HG03571 (cell line): ENCODE measurements at regions not wholly inside any gene's neighbourhood (a gene's known extent, or its start where the extent isn't known, plus 50 kb on each side); places are given as distances from the start of the nearest gene placed in this dataset.
"Not testable (repeated sequence)": the region's sequence is repeated elsewhere in the genome, so short reads cannot be mapped to it uniquely, and the experiment has no call there.

Experiments used
- ATAC-seq: cut with Tn5 transposase; IDR thresholded peaks from one replicate; pipeline ENCODE4 v1.9.1; 2021; ENCODE audit not compliant: unreplicated experiment

- ATAC-seq: no peak
These were observed 1517.5 kb downstream of the RPIA start for GRCh38 chr2:90209009-90209408.

- ATAC-seq: no peak
These were observed 1518.3 kb downstream of the RPIA start for GRCh38 chr2:90209806-90210205.

GRCh38 chr2:90215880-90216279, 1524.4 kb downstream of the RPIA start:
- ATAC-seq: not testable (repeated sequence)

GRCh38 chr2:90216801-90217200, 1525.3 kb downstream of the RPIA start:
- ATAC-seq: not testable (repeated sequence)

GRCh38 chr2:90218534-90218933, 1527.1 kb downstream of the RPIA start:
- ATAC-seq: not testable (repeated sequence)

- not testable (repeated sequence) for ATAC-seq
These were observed 1529.3 kb downstream of the RPIA start for GRCh38 chr2:90220623-90221299.

GRCh38 chr2:90221300-90221651, 1529.8 kb downstream of the RPIA start:
- no peak for ATAC-seq

- not testable (repeated sequence) for ATAC-seq
These were observed 1533.3 kb downstream of the RPIA start for GRCh38 chr2:90224767-90225166.

- not testable (repeated sequence) for ATAC-seq
These were observed 1535.1 kb downstream of the RPIA start for GRCh38 chr2:90226465-90227072.

GRCh38 chr2:90231199-90231598, 1539.7 kb downstream of the RPIA start:
- not testable (repeated sequence) for ATAC-seq

GRCh38 chr2:90235452-90235851, 1544.0 kb downstream of the RPIA start:
- not testable (repeated sequence) for ATAC-seq

GRCh38 chr2:90237923-90238361, 1546.5 kb downstream of the RPIA start:
- ATAC-seq: not testable (repeated sequence)

GRCh38 chr2:90238505-90239230, 1547.2 kb downstream of the RPIA start:
- ATAC-seq: not testable (repeated sequence)

- ATAC-seq: not testable (repeated sequence)
These were observed 1548.3 kb downstream of the RPIA start for GRCh38 chr2:90239769-90240168.

GRCh38 chr2:90244902-90245765, 1553.7 kb downstream of the RPIA start:
- not testable (repeated sequence) for ATAC-seq

- ATAC-seq: not testable (repeated sequence)
These were observed 1556.9 kb downstream of the RPIA start for GRCh38 chr2:90248400-90248799.

GRCh38 chr2:90250350-90250749, 1558.9 kb downstream of the RPIA start:
- ATAC-seq: not testable (repeated sequence)

- ATAC-seq: not testable (repeated sequence)
These were observed 1560.1 kb downstream of the RPIA start for GRCh38 chr2:90251576-90251975.

GRCh38 chr2:90253306-90253705, 1561.8 kb downstream of the RPIA start:
- ATAC-seq: not testable (repeated sequence)

- not testable (repeated sequence) for ATAC-seq
These were observed 1575.4 kb downstream of the RPIA start for GRCh38 chr2:90266888-90267287.

GRCh38 chr2:90287751-90288150, 1596.3 kb downstream of the RPIA start:
- ATAC-seq: not testable (repeated sequence)
